HG03064 (cell line): ENCODE measurements at regions not wholly inside any gene's neighbourhood (a gene's known extent, or its start where the extent isn't known, plus 50 kb on each side); places are given as distances from the start of the nearest gene placed in this dataset.
"Not testable (repeated sequence)": the region's sequence is repeated elsewhere in the genome, so short reads cannot be mapped to it uniquely, and the experiment has no call there.

Experiments used
- ATAC-seq: cut with Tn5 transposase; IDR thresholded peaks from one replicate; pipeline ENCODE4 v1.9.1; 2021; ENCODE audit warnings: low read depth; ENCODE audit not compliant: unreplicated experiment

- no peak for ATAC-seq
Measured at GRCh38 chr2:52639692-52640091, 1127.9 kb upstream of the CHAC2 start.

GRCh38 chr2:52632543-52632942 is 1135.1 kb upstream of the CHAC2 start:
- ATAC-seq: no peak

GRCh38 chr2:52629944-52630343 is 1137.7 kb upstream of the CHAC2 start:
- no peak for ATAC-seq

- ATAC-seq: no peak
Measured at GRCh38 chr2:52629531-52629930, 1138.1 kb upstream of the CHAC2 start.

- no peak for ATAC-seq
Measured at GRCh38 chr2:52622266-52622665, 1145.3 kb upstream of the CHAC2 start.

GRCh38 chr2:52613064-52613463 is 1154.5 kb upstream of the CHAC2 start:
- ATAC-seq: no peak

- ATAC-seq: no peak
Measured at GRCh38 chr2:52611759-52612158, 1155.8 kb upstream of the CHAC2 start.

GRCh38 chr2:52608030-52608429 is 1159.6 kb upstream of the CHAC2 start:
- ATAC-seq: no peak

- ATAC-seq: no peak
Measured at GRCh38 chr2:52597346-52597745, 1170.3 kb upstream of the CHAC2 start.

- ATAC-seq: no peak
Measured at GRCh38 chr2:52594026-52594425, 1173.6 kb upstream of the CHAC2 start.

GRCh38 chr2:52584071-52584470 is 1183.5 kb upstream of the CHAC2 start:
- ATAC-seq: not testable (repeated sequence)

- ATAC-seq: no peak
Measured at GRCh38 chr2:52572469-52572894, 1195.1 kb upstream of the CHAC2 start.

GRCh38 chr2:52571380-52572347 is 1195.9 kb upstream of the CHAC2 start:
- no peak for ATAC-seq

- no peak for ATAC-seq
Measured at GRCh38 chr2:52570716-52571115, 1196.9 kb upstream of the CHAC2 start.

- ATAC-seq: no peak
Measured at GRCh38 chr2:52563151-52563550, 1204.5 kb upstream of the CHAC2 start.

- no peak for ATAC-seq
Measured at GRCh38 chr2:52558265-52558664, 1209.3 kb upstream of the CHAC2 start.

- ATAC-seq: no peak
Measured at GRCh38 chr2:52542297-52542696, 1225.3 kb upstream of the CHAC2 start.

GRCh38 chr2:52539026-52539970 is 1228.3 kb upstream of the CHAC2 start:
- no peak for ATAC-seq

GRCh38 chr2:52537588-52537987 is 1230.0 kb upstream of the CHAC2 start:
- no peak for ATAC-seq

GRCh38 chr2:52536929-52537460 is 1230.6 kb upstream of the CHAC2 start:
- no peak for ATAC-seq

GRCh38 chr2:52532956-52533355 is 1234.6 kb upstream of the CHAC2 start:
- ATAC-seq: no peak
